D341Med (cell line): ENCODE measurements at regions not wholly inside any gene's neighbourhood (a gene's known extent, or its start where the extent isn't known, plus 50 kb on each side); places are given as distances from the start of the nearest gene placed in this dataset.

Experiments used
- DNase-seq: peaks from one replicate; pipeline ENCODE4 v3.0.0; 2012; ENCODE audit warnings: low spot score

DNA sequence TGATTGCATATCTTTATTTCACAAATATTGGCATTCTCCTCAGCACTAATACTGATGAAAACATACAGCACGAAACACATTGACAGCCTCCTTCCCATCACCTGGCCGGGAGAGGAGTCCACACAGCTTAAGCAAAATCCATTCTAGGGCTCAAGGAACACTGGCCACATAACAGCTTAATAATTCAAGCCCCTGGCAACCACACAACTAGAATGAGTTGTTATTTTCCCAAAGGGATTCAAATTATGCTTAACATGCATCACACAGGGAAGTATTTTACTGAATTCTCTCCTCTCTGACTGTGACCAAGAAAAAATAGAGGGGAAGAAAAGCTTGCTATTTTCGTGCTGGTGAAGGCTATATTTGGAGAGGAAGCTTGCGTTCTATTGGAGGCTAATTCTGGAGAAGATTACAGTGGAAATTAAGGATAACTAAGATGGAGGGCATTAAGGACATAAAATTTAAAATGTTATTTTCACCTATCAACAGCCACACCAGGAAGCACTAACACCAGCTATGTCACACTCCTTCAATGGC, 198.5 kb downstream of the ADGRG6 start:
- DNase-seq, result no peak

DNA sequence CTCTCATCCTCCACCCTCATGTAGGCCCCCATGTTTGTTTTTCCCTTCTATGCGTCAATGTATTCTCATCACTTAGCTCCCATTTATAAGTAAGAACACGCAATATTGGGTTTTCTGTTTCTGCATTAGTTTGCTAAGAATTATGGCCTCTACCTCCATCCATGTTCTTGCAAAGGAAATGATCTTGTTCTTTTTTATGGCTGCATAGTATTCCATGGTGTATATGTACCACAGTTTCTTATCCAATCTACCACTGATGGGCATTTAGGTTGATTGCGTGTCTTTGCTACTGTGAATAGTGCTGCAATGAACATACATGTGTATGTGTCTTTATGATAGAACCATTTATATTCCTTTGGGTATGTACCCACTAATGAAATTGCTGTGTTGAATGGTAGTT, 200.0 kb downstream of the ADGRG6 start:
- DNase-seq, result no peak

DNA sequence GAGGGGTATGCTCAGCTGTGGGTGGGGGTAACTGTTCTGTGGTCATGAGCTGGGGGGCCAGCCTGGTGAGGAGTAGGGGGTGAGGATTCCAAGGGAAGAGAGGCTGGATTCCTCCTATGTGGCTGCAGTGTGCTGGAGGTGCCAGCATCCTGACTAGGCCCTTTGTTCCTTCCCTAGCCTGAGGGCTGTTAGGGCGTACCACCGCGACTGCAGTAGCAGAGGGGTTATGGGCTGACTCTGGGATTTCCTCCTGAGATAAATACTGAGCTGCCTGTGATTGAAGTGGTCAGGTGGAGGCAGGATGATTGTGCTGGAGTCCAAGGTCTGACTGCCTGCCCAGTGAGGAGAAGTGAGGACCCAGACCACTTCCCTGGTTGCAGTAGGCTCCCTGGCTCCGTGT, 205.3 kb downstream of the ADGRG6 start:
- DNase-seq, result no peak

DNA sequence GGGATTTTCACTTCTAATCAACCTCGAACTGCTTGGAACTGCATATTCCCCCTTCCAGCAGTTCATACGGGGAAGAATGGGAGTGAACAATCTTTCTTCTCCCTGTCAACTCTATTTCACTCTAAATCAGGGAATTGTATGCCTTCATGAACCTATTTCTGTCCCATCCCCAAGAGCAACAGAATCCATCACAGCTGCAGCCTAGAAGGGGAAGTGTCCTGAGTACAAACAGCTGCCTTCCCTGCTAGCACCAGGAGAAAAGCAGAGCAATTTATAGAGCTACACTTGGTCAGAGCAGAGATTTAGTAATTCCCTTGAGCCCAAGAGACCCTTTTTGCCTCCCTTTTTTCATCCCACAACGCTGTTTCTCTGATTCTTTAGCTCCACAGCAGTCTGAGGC, 208.4 kb downstream of the ADGRG6 start:
- no peak for DNase-seq

DNA sequence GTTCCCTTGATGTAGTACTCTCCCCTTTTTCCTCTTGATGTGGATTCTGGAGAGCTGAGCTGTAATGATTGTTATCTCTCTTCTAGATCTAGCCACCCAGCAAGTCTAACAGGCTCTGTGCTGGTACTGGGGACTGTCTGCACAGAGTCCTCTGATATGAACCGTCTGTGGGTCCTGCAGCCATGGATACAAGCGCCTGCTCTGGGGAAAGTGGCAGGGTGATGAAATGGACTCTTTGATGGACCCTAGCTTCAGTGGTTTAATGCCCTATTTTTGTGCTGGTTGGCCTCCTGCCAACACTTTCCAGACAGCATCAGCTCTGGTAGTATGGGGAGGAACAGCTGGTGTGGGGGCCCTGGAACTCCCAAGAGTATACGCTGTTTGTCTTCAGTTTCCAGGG, 216.3 kb downstream of the ADGRG6 start:
- peak; percentile 36 for DNase-seq

DNA sequence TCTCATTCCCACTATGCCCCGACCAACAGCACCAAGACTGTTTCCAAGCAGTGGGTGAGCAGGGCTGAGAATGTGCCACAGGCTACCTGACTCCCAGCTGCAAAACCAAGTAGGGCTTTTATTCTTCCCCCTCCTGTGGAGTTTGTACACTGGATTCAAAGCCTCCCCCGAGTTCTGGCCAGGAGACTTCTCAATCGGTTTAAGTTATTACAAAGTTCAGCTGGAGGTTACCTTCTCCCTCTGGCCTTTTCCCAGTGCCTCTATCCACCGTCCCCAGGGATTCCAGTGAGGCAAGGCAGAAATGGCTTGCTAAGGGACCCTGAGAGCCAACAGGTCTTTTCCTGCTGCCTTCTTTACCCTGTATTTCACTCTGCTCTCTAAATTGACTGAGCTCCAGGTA, 217.0 kb downstream of the ADGRG6 start:
- DNase-seq, result peak; percentile 27

DNA sequence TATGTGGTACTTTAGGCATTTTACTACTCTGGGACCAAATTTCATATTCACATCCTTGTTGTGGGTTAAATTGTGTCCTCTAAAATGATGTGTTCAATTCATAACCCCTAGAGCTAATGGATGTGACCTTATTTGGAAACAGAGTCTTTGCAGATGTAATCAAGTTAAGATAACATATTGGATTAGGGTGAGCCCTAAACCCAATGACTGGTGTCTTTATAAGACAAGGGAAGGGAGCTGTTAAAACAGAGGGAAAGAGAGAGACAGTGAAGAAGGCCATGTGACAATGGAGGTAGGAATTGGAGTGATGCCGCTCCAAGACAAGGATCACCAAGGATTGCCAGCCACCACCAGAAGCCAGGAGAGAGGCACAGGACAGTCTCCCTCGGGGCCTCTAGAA, 220.0 kb downstream of the ADGRG6 start:
- DNase-seq, result no peak

DNA sequence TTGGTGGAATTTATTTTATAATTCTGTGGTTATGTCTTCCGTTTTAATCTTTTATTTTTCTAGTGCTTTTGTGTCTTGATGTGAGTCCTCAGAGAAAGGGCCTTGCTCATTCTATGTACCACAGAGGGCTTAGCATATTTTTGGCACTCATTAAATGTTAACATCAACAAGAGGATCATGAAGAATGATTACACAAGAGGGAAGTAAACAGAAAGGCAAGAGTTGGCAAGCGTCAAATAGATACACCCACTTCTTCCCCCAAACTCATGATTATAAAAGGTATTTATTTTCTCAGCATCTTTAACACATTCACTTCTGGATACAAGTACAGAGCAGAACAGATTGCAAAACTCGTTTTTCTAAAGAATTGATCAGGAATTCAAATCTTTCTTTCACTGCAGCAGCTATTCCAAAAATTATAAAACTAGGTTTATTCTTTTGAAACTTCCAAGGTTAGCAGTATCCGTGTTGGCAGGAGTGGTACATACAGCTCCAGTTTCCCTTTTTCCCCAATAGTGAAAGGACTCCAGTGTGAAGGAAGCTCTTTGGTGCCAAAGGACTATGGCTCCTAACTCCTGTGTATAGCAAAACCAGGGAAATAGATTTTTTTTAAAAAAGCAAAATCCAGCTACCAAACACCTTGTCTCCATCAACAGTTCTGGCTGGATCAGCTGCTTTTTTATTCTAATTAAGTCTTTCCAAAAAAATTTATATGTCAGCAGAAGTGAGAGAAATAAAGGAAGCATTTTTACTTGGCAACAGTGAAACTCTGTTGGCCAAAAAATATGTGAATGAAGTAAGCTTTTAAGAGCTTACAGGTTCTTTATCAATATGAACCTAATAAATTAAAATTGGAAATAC, 221.9 kb downstream of the ADGRG6 start:
- no peak for DNase-seq

DNA sequence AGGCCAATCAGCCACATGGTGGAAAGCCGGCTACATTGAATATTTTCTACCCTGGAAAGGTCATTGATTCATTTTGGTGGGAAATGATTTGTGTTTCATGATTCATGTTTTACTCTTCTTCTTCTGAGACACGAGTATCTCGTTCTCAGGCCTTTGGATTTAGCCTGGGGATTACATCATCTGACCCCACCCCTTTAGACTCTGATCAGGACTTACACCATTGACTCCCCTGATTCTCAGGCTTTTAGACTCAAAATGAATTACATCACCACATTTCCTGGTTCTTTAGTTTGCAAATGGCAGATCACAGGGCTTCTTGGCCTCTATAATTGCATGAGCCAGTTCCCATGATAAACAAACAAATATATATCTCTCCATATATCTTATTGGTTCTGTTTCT, 228.8 kb downstream of the ADGRG6 start:
- no peak for DNase-seq

DNA sequence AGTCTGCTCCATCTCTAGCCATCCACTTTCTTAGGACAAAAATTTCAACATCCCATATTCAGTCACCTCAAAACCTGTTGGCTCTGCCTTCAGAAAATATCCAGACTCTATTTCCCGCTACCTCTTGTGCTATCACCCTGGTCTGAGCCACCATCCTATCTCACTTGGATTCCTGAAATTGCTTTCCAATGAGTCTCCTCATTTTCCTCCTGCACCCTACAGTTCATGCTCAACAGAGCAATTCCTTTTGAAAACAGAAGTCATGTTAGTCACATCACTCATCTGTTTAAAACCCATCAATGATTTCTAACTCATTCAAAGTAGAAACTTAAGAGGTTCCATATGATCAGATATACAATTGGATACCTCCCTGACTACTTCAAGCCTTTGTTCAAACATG, 229.9 kb downstream of the ADGRG6 start:
- no peak for DNase-seq

DNA sequence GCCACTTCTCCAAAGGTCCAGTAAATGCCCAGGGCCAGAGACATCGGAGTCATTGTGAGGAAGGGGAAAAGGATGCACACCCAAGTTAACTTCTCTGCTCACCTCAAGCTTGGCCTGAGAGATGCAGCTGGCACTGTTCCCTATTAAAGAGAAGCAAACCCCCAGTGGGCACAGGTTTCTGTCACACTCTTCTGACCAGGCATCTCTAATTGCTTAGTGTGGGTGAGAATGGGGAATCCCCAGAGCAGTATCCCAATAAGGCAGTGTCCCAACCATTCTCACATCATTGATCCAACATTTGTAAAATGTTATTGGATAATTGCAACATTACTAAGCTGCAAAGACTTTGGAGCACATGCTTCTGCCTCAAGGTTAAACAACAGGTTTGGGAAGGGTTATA, 232.3 kb downstream of the ADGRG6 start:
- DNase-seq, result no peak

DNA sequence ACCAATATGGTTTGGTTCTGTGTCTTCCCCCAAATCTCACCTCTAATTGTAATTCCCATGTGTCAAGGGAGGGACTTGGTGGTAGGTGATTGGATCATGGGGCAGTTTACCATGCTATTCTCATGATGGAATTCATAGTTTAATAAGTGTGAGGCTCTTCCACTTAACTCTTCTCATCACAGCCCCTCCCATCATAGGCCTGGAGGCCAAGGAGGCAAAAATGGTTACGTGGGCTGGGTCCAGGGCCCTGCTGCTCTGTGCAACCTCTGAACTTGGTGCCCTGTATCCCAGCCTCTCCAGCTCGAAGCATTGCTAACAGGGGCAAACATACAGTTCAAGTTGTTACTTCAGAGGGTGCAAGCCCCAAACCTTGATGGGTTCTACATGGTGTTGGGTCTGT, 232.7 kb downstream of the ADGRG6 start:
- no peak for DNase-seq

DNA sequence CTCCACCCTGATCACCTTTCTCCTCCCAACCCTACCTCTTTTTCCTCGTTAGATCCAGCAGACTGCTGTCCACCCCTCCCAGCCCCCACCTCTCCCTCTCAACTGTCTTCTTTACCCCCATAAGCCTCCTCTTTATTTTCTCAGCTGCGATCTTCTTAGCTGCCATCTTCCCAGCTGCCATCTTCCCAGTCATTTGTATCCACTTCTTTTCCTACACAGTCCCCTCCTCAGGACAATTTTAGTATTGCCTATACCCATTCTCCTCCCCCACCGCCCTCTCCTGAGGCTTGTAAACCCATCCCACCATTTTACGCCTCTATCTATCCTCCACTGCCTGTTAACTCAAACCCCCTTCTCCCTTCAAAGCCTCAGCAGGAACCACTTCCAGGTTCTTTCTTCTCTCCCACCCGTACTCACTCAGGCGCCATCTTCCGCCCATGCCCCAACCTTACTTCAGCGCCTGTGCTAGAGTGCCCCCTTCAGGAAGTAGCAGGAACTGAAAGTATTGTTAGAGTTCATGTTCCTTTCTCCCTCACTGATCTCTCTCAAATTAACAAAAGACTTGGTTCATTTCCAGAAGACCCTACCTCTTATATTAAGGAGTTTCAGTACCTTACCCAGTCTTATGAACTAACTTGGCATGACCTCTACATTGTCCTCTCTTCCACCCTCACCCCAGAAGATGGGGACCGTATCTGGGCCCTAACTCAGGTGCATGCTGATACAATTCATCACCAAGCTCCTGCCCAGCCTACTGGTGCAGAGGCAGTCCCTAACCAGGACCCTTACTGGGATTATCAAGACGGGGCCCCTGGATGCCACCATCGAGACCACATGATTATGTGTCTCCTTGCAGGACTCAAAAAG, 236.0 kb downstream of the ADGRG6 start:
- DNase-seq, result peak; percentile 55

DNA sequence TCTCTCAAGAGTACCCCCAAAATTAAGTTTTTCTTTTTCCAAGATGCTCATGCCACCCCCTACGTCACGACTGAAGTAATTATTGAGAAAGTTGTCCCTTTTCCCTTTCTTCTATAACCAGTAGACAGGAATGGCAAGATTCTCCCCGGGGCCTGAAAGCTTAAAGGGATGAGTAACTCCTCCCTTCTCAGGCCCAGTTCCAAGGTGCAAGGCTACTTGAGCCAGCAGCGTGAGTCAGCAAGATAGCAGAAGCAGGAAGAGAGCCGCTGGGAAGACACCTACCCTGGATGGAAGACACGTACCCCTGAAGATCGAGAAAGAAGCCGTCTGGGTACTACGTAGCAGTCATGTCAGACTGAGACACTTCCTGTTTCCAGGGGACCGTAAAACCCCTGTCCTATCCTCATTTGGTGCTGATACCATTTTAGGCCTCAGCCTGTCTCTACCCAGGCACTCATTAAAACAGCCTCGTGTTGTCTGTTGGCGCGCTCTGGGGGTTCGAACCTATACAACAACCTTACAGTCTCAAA, 241.0 kb downstream of the ADGRG6 start:
- DNase-seq, result no peak

DNA sequence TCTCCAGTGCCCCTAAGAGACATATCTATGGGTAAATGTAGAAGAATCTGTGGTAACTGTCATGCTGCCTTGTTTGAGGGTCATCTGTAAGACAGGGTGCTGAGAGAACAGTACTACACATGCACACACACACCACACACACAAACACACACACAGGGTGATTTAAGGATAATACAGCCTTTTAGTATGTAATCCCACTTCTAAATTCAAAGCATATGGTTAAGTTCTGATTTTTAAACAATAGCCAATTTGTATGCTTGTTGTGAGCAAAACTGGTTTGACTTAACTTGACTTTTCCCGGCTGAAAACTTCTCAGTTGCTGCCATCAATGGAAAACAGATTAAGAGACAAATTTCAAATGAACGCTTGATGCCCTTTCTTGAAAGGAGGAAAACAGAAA, 241.8 kb downstream of the ADGRG6 start:
- DNase-seq, result no peak

DNA sequence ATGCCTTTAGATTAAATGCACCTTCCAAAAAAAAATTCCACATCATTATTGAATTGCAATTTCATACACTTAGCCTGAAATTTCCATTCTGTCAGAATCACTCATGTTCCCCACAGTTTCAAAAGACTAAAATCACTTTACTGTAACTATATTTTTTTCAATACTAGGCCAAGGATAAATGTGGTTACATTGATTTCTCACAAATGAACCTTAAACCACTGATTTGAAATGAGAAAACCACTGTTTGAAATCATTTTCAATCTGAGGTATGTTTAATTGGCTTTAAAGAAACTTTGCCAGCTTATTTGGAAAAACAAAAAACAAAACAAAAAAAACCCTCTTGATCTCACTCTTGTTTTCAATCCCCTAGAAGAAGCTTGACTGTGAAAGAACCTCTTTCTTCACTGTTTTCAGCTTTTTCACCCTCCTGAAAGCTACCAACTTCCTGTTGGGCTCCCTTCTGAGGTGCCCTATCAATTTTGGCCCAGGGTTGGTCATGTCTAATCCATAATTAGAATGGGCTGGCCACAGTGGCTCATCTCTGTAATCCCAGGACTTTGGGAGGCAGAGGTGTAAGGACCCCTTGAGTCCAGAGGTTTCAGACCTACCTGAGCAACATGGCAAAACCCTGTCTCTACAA, 242.5 kb downstream of the ADGRG6 start:
- DNase-seq, result no peak

DNA sequence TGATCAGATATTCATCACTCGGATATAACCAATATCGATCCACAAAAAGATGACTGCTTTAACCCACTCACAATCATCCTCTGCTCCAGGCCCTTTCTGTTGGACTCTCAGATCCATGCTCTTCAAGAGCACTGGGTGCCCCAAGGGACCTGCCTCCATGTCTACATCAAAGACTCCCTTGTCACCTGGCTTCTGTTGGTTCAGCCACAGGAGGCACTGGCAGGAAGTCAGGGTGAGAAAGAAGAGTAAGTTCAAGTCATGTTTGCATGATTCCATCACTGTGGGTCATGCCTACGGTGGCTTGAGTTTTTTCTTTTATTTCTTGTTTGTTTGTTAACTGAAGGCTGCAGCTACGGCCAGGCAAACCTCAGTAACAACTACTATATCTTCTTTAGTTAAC, 243.3 kb downstream of the ADGRG6 start:
- no peak for DNase-seq

DNA sequence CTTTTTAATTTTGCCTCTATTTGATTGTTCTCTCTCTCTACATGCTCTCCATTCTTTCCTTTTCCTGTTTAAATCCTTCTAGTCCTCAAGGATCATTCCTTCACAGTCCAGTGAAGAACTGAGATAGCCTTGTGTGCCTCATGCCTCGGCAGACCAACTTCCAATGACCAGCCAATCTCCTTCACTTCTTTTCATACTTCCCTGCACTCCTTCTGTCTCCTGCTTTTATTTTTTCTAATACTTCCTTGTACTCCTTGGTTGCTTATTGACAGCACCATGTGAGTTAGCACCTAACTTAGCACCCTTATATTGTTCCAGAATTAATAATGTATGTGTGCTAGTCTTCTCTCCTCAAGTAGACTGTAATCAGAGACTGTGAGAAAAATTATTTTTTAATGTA, 246.8 kb downstream of the ADGRG6 start:
- DNase-seq, result no peak

DNA sequence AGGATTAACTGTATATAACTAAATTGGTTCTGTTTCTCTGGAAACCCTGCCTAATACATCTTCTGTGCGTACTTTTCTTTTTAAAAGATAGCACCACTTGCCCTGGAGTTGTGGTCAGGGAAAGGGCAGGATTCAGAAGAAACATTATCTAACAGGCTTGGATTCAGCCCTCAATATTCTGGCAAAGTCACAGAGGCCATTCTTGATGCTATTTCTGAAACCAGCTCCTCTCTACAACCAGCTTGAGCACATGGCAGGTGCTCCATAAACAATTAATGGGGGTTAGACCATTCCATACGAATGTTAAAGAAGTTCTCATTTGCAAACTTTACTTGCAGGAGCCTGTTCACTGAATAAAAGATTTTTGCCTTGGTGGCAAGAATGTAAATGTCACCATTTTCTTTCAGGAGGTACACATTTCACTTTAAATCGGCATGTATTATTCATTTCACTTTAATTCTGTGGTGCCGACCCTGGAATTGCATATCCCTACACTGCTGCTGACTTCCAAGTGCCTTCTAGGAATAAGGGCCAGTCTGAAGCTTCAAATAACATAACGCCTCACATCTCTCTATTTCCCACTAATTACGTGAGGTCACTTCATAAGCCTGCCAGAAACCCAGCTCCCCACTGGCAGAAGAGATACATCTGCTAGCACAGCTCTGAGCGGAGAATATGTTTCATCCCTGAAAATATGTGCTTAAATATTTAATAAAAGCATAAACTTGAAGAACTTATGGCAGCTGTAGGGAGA, 248.7 kb downstream of the ADGRG6 start:
- DNase-seq, result no peak

DNA sequence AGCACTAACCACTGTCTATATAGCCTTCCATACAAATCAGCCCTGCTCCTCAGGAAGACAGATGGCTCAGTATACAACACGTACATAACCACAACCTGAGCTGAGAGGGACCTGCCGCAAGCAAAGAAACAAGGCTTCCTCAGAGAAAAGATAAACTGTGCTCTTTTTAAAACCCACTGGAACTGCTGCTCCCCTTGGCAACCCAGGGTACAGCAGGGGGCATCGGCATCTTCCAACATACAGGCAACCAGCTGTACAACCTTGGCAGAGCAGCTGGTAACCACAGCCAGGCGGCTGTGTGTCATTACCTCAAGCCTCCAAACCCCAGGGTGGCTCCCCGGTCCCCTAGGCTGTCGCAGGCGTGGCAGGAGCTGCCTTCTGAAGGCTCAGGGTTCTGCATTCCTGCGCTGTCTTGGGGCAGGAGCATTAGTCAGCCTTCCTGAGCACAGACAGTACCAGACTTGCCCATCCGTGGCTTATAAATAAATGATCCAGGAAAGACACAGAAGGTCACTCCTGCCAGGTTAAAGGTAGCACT, 249.5 kb downstream of the ADGRG6 start:
- peak; percentile 35 for DNase-seq

DNA sequence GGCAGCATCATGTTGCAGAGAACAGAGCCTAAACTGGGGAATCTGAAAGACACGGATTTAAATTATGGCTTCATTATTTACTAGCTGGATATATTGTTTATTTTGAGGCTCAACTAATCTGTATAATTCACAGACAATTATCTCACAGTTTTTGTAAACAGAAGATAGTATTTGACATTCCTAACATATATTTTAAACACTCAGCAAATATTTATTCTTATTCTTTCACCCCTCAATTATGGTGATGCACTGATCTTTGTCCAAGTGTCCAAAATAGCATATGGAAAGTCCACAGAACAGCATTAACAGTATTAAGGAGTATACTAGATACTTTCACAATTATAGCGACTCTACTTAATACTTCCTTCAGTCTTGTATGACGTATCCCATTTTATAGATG, 257.0 kb downstream of the ADGRG6 start:
- no peak for DNase-seq
